ENCODE measurements at regions not wholly inside any gene's neighbourhood (a gene's known extent, or its start where the extent isn't known, plus 50 kb on each side); places are given as distances from the start of the nearest gene placed in this dataset.

- H3K4me2 ChIP-seq (ENCODE audit: low read length, poor library complexity, severe bottlenecking) = no peak overlapping the region
- no peak overlapping the region for H2BK15ac ChIP-seq (ENCODE audit: low read depth, poor library complexity, severe bottlenecking)
- no peak overlapping the region for H2AK5ac ChIP-seq (ENCODE audit: low read length, severe bottlenecking)
- no peaks in the 10 kb centered on the region for H3K79me1 ChIP-seq (replicated peaks; ENCODE audit: low read length, poor library complexity, severe bottlenecking)
- H3K23ac ChIP-seq (ENCODE audit: low read length in 2 of 2) = no peak overlapping the region
- no peak overlapping the region for H3K27ac ChIP-seq (ENCODE audit: low read length, poor library complexity, severe bottlenecking)
- H4K91ac ChIP-seq (ENCODE audit: low read length) = no peak overlapping the region
- H2BK120ac ChIP-seq (ENCODE audit: low read depth, low read length) = no peak overlapping the region
- H4K8ac ChIP-seq (ENCODE audit: low read length) = no peak overlapping the region
- H3K9ac ChIP-seq (ENCODE audit: low read length) = no peak overlapping the region
- H3K4me1 ChIP-seq (ENCODE audit: control insufficient read depth, insufficient read depth, low read depth, low read length) = no peaks in the 10 kb centered on the region
- H3K18ac ChIP-seq (ENCODE audit: low read depth in 1 of 2, low read length in 2 of 2) = no peak overlapping the region
- no peak overlapping the region for H2AFZ ChIP-seq (ENCODE audit: low read depth, low read length)
- no peak overlapping the region for H3K14ac ChIP-seq (ENCODE audit: low read length in 2 of 2)
- no peak for DNase-seq
- no peak overlapping the region for H3K4ac ChIP-seq (ENCODE audit: low read depth in 1 of 2, low read length in 2 of 2)
- no peak overlapping the region for H3K4me3 ChIP-seq (ENCODE audit: insufficient read depth in 1 of 2, low read depth in 1 of 2, low read length in 2 of 2)
- no peaks in the 10 kb centered on the region for H3K36me3 ChIP-seq (ENCODE audit: control insufficient read depth in 1 of 2, insufficient read depth in 2 of 2, low read depth in 1 of 2, low read length in 2 of 2)
- WGBS = 73% methylated on average over 5 of the region's 5 CpGs
- no peak overlapping the region for H2BK5ac ChIP-seq (ENCODE audit: low read depth, low read length, poor library complexity, severe bottlenecking)
- H3K27me3 ChIP-seq (ENCODE audit: control insufficient read depth in 1 of 2, insufficient read depth in 1 of 2, low read length in 2 of 2) = no peaks in the 10 kb centered on the region
- H2BK12ac ChIP-seq (ENCODE audit: low read length in 2 of 2) = no peak overlapping the region
- H3K9me3 ChIP-seq (ENCODE audit: control insufficient read depth, low read length) = no peaks in the 10 kb centered on the region
Observed at GRCh38 chr16:79994418-79994817, 393.9 kb upstream of the MAF start.

GRCh38 chr16:79993629-79994209 lies 393.2 kb upstream of the MAF start:
- H2AK5ac ChIP-seq (ENCODE audit: low read length, severe bottlenecking) = no peak overlapping the region
- no peak overlapping the region for H3K23ac ChIP-seq (ENCODE audit: low read length in 2 of 2)
- H3K14ac ChIP-seq (ENCODE audit: low read length in 2 of 2) = no peak overlapping the region
- no peaks in the 10 kb centered on the region for H3K27me3 ChIP-seq (ENCODE audit: control insufficient read depth in 1 of 2, insufficient read depth in 1 of 2, low read length in 2 of 2)
- 91% methylated on average over 5 of the region's 5 CpGs for WGBS
- H3K9ac ChIP-seq (ENCODE audit: low read length) = no peak overlapping the region
- no peak overlapping the region for H3K4ac ChIP-seq (ENCODE audit: low read depth in 1 of 2, low read length in 2 of 2)
- H2BK5ac ChIP-seq (ENCODE audit: low read depth, low read length, poor library complexity, severe bottlenecking) = no peak overlapping the region
- H2AFZ ChIP-seq (ENCODE audit: low read depth, low read length) = no peak overlapping the region
- no peak overlapping the region for H3K18ac ChIP-seq (ENCODE audit: low read depth in 1 of 2, low read length in 2 of 2)
- H3K4me3 ChIP-seq (ENCODE audit: insufficient read depth in 1 of 2, low read depth in 1 of 2, low read length in 2 of 2) = no peak overlapping the region
- H2BK15ac ChIP-seq (ENCODE audit: low read depth, poor library complexity, severe bottlenecking) = no peak overlapping the region
- H2BK120ac ChIP-seq (ENCODE audit: low read depth, low read length) = no peak overlapping the region
- no peak overlapping the region for H4K8ac ChIP-seq (ENCODE audit: low read length)
- no peaks in the 10 kb centered on the region for H3K79me1 ChIP-seq (replicated peaks; ENCODE audit: low read length, poor library complexity, severe bottlenecking)
- no peak overlapping the region for H3K4me2 ChIP-seq (ENCODE audit: low read length, poor library complexity, severe bottlenecking)
- H2BK12ac ChIP-seq (ENCODE audit: low read length in 2 of 2) = no peak overlapping the region
- H3K27ac ChIP-seq (ENCODE audit: low read length, poor library complexity, severe bottlenecking) = no peak overlapping the region
- no peaks in the 10 kb centered on the region for H3K36me3 ChIP-seq (ENCODE audit: control insufficient read depth in 1 of 2, insufficient read depth in 2 of 2, low read depth in 1 of 2, low read length in 2 of 2)
- H4K91ac ChIP-seq (ENCODE audit: low read length) = peak overlapping the region; percentile 59
- DNase-seq = no peak
- H3K4me1 ChIP-seq (ENCODE audit: control insufficient read depth, insufficient read depth, low read depth, low read length) = no peaks in the 10 kb centered on the region
- no peaks in the 10 kb centered on the region for H3K9me3 ChIP-seq (ENCODE audit: control insufficient read depth, low read length)

GRCh38 chr16:79991969-79992368 lies 391.4 kb upstream of the MAF start:
- Histone ChIP-seq H3K4me2 (ENCODE audit: low read length, poor library complexity, severe bottlenecking) (no peak overlapping the region), H3K36me3 (ENCODE audit: control insufficient read depth in 1 of 2, insufficient read depth in 2 of 2, low read depth in 1 of 2, low read length in 2 of 2) (no peaks in the 10 kb centered on the region), H3K9me3 (ENCODE audit: control insufficient read depth, low read length) (no peaks in the 10 kb centered on the region), H3K9ac (ENCODE audit: low read length) (no peak overlapping the region), H3K23ac (ENCODE audit: low read length in 2 of 2) (no peak overlapping the region), H3K14ac (ENCODE audit: low read length in 2 of 2) (no peak overlapping the region), H3K27me3 (ENCODE audit: control insufficient read depth in 1 of 2, insufficient read depth in 1 of 2, low read length in 2 of 2) (no peaks in the 10 kb centered on the region), H2BK15ac (ENCODE audit: low read depth, poor library complexity, severe bottlenecking) (no peak overlapping the region), H4K91ac (ENCODE audit: low read length) (no peak overlapping the region), H3K79me1 (replicated peaks; ENCODE audit: low read length, poor library complexity, severe bottlenecking) (no peaks in the 10 kb centered on the region), H4K8ac (ENCODE audit: low read length) (no peak overlapping the region), H3K4me1 (ENCODE audit: control insufficient read depth, insufficient read depth, low read depth, low read length) (no peaks in the 10 kb centered on the region), H2BK5ac (ENCODE audit: low read depth, low read length, poor library complexity, severe bottlenecking) (no peak overlapping the region), H2AK5ac (ENCODE audit: low read length, severe bottlenecking) (no peak overlapping the region), H3K4ac (ENCODE audit: low read depth in 1 of 2, low read length in 2 of 2) (no peak overlapping the region), H3K4me3 (ENCODE audit: insufficient read depth in 1 of 2, low read depth in 1 of 2, low read length in 2 of 2) (no peak overlapping the region), H3K27ac (ENCODE audit: low read length, poor library complexity, severe bottlenecking) (no peak overlapping the region), H3K18ac (ENCODE audit: low read depth in 1 of 2, low read length in 2 of 2) (no peak overlapping the region), H2BK12ac (ENCODE audit: low read length in 2 of 2) (no peak overlapping the region), H2BK120ac (ENCODE audit: low read depth, low read length) (no peak overlapping the region), H2AFZ (ENCODE audit: low read depth, low read length) (no peak overlapping the region)
- 87% methylated on average over 4 of the region's 4 CpGs for WGBS
- DNase-seq = no peak

- Histone ChIP-seq H3K27me3 (ENCODE audit: control insufficient read depth in 1 of 2, insufficient read depth in 1 of 2, low read length in 2 of 2) (no peaks in the 10 kb centered on the region), H3K9ac (ENCODE audit: low read length) (no peak overlapping the region), H3K27ac (ENCODE audit: low read length, poor library complexity, severe bottlenecking) (no peak overlapping the region), H3K4me2 (ENCODE audit: low read length, poor library complexity, severe bottlenecking) (no peak overlapping the region), H3K18ac (ENCODE audit: low read depth in 1 of 2, low read length in 2 of 2) (no peak overlapping the region), H3K14ac (ENCODE audit: low read length in 2 of 2) (no peak overlapping the region), H3K36me3 (ENCODE audit: control insufficient read depth in 1 of 2, insufficient read depth in 2 of 2, low read depth in 1 of 2, low read length in 2 of 2) (no peaks in the 10 kb centered on the region), H3K4me1 (ENCODE audit: control insufficient read depth, insufficient read depth, low read depth, low read length) (no peaks in the 10 kb centered on the region), H2BK5ac (ENCODE audit: low read depth, low read length, poor library complexity, severe bottlenecking) (no peak overlapping the region), H3K4ac (ENCODE audit: low read depth in 1 of 2, low read length in 2 of 2) (no peak overlapping the region), H2AFZ (ENCODE audit: low read depth, low read length) (no peak overlapping the region), H2BK15ac (ENCODE audit: low read depth, poor library complexity, severe bottlenecking) (no peak overlapping the region), H2BK120ac (ENCODE audit: low read depth, low read length) (no peak overlapping the region), H3K79me1 (replicated peaks; ENCODE audit: low read length, poor library complexity, severe bottlenecking) (no peaks in the 10 kb centered on the region), H4K8ac (ENCODE audit: low read length) (no peak overlapping the region), H3K9me3 (ENCODE audit: control insufficient read depth, low read length) (no peaks in the 10 kb centered on the region), H2BK12ac (ENCODE audit: low read length in 2 of 2) (no peak overlapping the region), H3K4me3 (ENCODE audit: insufficient read depth in 1 of 2, low read depth in 1 of 2, low read length in 2 of 2) (no peak overlapping the region), H2AK5ac (ENCODE audit: low read length, severe bottlenecking) (no peak overlapping the region), H3K23ac (ENCODE audit: low read length in 2 of 2) (no peak overlapping the region), H4K91ac (ENCODE audit: low read length) (no peak overlapping the region)
- DNase-seq = no peak
- 69% methylated on average over 3 of the region's 3 CpGs for WGBS
Observed at GRCh38 chr16:79988721-79989220, 388.2 kb upstream of the MAF start.
